GM13977 (cell line): ENCODE measurements at regions not wholly inside any gene's neighbourhood (a gene's known extent, or its start where the extent isn't known, plus 50 kb on each side); places are given as distances from the start of the nearest gene placed in this dataset.
A peak's percentile ranks its signal among the peaks of the same experiment; 100 is the strongest.

Experiments used
- DNase-seq: peaks from one replicate; pipeline ENCODE4 v3.0.0; 2012; ENCODE audit warnings: low spot score
- in situ Hi-C: fragments of 300-500 bp; cut with MboI; formaldehyde crosslinking; loops from one replicate; pipeline ENCODE4 v1.12.0; 2022; ENCODE audit warnings: low sequenced_read_pairs, low pct_unique_long_range_greater_than_20kb, mixed read lengths, inconsistent platforms; ENCODE audit not compliant: unreplicated experiment
- TF ChIP-seq, protein P1 (sequence below): IDR thresholded peaks from 2 replicates; pipeline ENCODE4 v1.5.1; 2012; ENCODE audit warnings: mild to moderate bottlenecking, control low read depth; ENCODE audit not compliant: insufficient read depth; ENCODE audit errors: extremely low read depth, missing control alignments

DNA sequence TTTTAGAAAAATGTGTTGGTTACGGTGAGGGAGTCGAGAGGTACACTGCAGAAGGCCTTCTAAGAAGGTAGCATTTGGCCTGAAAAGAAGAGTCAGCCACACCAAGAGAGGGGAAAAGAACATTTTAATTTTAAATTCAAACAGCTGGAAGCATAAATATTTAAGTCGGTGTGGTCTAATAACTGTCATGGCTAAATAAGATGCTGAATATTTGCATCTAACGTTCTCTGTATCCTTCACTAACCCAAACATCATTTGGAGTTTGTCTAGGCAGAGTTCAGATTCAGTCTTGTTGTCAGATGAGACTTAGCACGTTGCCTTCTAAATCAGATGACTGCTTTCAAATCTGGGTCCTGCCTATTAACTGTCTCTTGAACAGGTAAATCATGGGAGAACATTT lies 583.3 kb downstream of the DIPK2A start:
- TF ChIP-seq, protein P1, sequence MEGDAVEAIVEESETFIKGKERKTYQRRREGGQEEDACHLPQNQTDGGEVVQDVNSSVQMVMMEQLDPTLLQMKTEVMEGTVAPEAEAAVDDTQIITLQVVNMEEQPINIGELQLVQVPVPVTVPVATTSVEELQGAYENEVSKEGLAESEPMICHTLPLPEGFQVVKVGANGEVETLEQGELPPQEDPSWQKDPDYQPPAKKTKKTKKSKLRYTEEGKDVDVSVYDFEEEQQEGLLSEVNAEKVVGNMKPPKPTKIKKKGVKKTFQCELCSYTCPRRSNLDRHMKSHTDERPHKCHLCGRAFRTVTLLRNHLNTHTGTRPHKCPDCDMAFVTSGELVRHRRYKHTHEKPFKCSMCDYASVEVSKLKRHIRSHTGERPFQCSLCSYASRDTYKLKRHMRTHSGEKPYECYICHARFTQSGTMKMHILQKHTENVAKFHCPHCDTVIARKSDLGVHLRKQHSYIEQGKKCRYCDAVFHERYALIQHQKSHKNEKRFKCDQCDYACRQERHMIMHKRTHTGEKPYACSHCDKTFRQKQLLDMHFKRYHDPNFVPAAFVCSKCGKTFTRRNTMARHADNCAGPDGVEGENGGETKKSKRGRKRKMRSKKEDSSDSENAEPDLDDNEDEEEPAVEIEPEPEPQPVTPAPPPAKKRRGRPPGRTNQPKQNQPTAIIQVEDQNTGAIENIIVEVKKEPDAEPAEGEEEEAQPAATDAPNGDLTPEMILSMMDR: no peak
- DNase-seq: no peak
- in situ Hi-C loops: no loop called here

DNA sequence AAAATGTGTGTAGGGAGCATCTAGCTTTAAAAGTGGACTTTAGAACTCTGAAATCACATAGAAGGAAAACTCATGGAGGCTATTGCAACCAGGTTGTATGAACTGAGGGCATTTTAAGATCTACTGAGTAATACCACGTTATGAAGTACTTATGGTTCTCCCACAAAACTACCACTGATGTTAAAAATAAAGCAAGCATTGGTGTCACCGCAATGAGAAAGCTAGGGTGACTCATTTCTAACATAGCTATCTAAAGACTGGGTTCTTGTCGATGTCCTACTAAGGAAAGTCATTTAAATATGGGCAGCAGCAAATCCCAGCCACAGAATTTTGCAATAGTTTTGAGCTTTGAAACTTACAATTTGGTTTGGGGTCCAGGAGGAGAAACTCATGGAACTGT lies 584.8 kb downstream of the DIPK2A start:
- TF ChIP-seq, protein P1: no peak
- in situ Hi-C loops: no loop called here
- DNase-seq: peak; percentile 19

DNA sequence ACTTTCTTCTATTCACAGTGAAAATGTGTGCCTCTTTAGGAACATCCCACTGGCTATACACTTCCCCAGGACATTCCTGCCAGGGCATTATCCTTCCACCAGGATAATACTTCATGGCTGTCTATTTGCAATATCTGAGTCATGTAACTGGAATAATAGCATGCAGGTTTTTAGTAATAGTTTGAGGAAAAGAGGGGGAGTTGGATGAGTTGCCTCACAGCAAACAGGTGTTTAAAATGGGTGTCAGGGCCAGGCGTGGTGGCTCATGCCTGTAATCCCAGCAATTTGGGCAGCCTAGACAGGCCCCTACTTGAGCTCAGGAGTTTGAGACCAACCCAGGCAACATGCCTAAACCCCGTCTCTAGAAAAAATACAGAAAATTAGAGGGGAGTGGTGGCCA lies 585.9 kb downstream of the DIPK2A start:
- TF ChIP-seq, protein P1: no peak
- in situ Hi-C loops: no loop called here
- no peak for DNase-seq

- no peak for DNase-seq
- in situ Hi-C loops: no loop called here
- TF ChIP-seq, protein P1: no peak
Measured at GRCh38 chr3:144564011-144564410, 592.4 kb downstream of the DIPK2A start.

DNA sequence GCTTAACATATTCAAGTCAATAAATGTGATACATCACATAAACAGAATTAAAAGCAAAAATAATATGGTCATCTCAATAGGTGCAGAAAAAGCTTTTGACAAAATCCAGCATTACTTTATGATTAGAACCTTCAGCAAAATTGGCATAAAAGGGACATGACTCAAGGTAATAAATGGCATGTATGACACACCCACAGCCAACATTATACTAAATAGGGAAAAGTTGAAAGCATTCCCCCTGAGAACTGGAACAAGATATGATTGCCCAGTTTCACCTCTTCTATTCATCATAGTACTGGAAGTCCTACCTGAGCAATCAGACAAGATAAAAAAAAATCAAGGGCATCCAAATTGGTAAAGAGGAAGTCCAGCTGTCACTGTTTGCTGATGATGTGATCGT lies 594.7 kb downstream of the DIPK2A start:
- in situ Hi-C loops: no loop called here
- TF ChIP-seq, protein P1: no peak
- no peak for DNase-seq

GRCh38 chr3:144569651-144570050 lies 598.0 kb downstream of the DIPK2A start:
- in situ Hi-C loops: no loop called here
- DNase-seq: no peak
- TF ChIP-seq, protein P1: no peak

GRCh38 chr3:144583871-144584270 lies 612.2 kb downstream of the DIPK2A start:
- DNase-seq: no peak
- TF ChIP-seq, protein P1: no peak
- in situ Hi-C loops: no loop called here
